ENCODE measurements at regions not wholly inside any gene's neighbourhood (a gene's known extent, or its start where the extent isn't known, plus 50 kb on each side); places are given as distances from the start of the nearest gene placed in this dataset.
"Not testable (repeated sequence)": the region's sequence is repeated elsewhere in the genome, so short reads cannot be mapped to it uniquely, and the experiment has no call there.

DNA sequence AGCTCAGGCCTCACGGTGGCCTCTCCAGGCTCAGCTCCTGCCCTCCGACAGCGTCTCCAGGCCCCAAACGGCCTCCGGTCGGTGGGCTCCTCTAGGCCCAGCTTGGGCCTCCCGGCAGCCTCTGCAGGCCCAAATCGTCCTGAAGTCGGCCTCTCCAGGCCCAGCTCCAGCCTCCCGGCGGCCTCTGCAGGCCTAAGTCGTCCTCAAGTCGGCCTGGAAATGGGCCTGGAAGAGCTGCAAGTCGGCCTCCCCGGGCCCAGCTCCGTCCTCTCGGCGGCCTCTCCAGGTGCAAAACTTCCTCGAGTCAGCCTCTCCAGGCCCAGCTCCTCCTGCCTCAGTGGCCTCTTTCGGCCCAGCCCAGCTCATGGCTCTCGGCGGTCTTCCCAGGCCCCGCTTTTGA, 156.2 kb upstream of the CDK13 start:
- H3K27me3 Mint-ChIP-seq (ENCODE audit: insufficient read depth); H3K9ac ChIP-seq (ENCODE audit: extremely low read depth, low read length, poor library complexity, severe bottlenecking); H3K4me1 Mint-ChIP-seq; H3K27ac Mint-ChIP-seq; H3K36me3 ChIP-seq (ENCODE audit: control insufficient read depth, insufficient read depth, low read length); H3K9me3 ChIP-seq (ENCODE audit: control insufficient read depth, low read length); H3K4me3 ChIP-seq (ENCODE audit: low read length); H3K9me3 Mint-ChIP-seq; DNase-seq; H3K4me1 ChIP-seq (ENCODE audit: control insufficient read depth, insufficient read depth, low read length); H3K27me3 ChIP-seq (ENCODE audit: control insufficient read depth, insufficient read depth, low read length, poor library complexity, severe bottlenecking); H3K4me3 Mint-ChIP-seq; H3K27ac ChIP-seq (ENCODE audit: low read depth, low read length): not testable (repeated sequence)
- WGBS, 2 experiments (ENCODE audit: insufficient coverage in 1 of 2, insufficient read length in 1 of 2) = 91 to 100% methylated on average over 2 to 21 of the region's 23 CpGs
- H3K36me3 Mint-ChIP-seq (ENCODE audit: low read depth) = peaks cover 15% of the 10 kb centered on the region

DNA sequence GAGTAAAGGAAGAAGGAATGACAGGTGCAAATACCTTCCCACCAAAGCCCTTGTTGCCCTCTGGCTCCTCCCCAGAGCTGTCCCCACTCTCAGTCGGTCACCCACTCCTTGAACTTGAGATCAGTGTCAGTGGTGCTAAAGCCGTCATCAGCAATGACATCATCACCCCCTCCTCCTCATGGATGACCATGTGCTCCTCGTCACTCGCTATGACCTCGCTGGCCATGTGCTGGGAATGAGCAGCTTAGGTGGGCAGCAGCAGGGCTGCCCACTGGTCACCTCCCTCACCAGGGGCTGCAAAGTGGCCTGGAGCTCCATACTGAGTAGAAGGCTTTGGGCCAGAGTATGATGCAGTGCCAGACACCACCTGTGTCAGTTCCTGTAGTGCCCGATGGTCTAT, 153.1 kb upstream of the CDK13 start:
- not testable (repeated sequence) for H3K9me3 ChIP-seq (ENCODE audit: control insufficient read depth, low read length); H3K36me3 Mint-ChIP-seq (ENCODE audit: low read depth); H3K27ac Mint-ChIP-seq; H3K4me1 Mint-ChIP-seq; H3K27me3 Mint-ChIP-seq (ENCODE audit: insufficient read depth); H3K27ac ChIP-seq (ENCODE audit: low read depth, low read length); H3K4me3 Mint-ChIP-seq; H3K9ac ChIP-seq (ENCODE audit: extremely low read depth, low read length, poor library complexity, severe bottlenecking); H3K4me1 ChIP-seq (ENCODE audit: control insufficient read depth, insufficient read depth, low read length); H3K9me3 Mint-ChIP-seq; H3K27me3 ChIP-seq (ENCODE audit: control insufficient read depth, insufficient read depth, low read length, poor library complexity, severe bottlenecking); H3K4me3 ChIP-seq (ENCODE audit: low read length); DNase-seq; H3K36me3 ChIP-seq (ENCODE audit: control insufficient read depth, insufficient read depth, low read length)
- WGBS, 2 experiments (ENCODE audit: insufficient coverage in 1 of 2, insufficient read length in 1 of 2) = 95 to 100% methylated on average over 2 to 4 of the region's 6 CpGs

DNA sequence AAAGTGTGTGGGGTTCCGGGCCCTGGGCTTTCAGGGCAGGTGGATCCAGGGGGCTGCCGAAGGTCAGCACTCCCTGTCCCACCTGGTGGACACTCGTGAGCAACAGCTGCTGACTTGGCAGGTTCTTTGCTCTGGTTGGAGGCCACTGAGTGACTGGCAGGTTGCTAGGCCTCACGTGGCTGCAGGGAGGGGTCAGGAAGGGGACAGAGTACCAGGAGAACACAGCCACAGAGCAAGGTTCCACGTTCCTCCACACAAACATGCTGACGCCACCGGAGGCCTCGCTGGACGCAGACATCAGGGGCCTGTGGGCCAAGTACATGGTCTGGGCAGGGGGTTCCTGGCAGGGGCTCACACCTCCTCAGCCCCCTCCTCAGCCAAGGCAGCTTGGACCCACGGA, 152.0 kb upstream of the CDK13 start:
- H3K27me3 Mint-ChIP-seq (ENCODE audit: insufficient read depth); H3K4me3 Mint-ChIP-seq; H3K9me3 Mint-ChIP-seq; H3K27ac Mint-ChIP-seq; H3K9ac ChIP-seq (ENCODE audit: extremely low read depth, low read length, poor library complexity, severe bottlenecking); DNase-seq; H3K4me3 ChIP-seq (ENCODE audit: low read length); H3K4me1 ChIP-seq (ENCODE audit: control insufficient read depth, insufficient read depth, low read length); H3K27me3 ChIP-seq (ENCODE audit: control insufficient read depth, insufficient read depth, low read length, poor library complexity, severe bottlenecking); H3K36me3 Mint-ChIP-seq (ENCODE audit: low read depth); H3K27ac ChIP-seq (ENCODE audit: low read depth, low read length); H3K4me1 Mint-ChIP-seq; H3K36me3 ChIP-seq (ENCODE audit: control insufficient read depth, insufficient read depth, low read length); H3K9me3 ChIP-seq (ENCODE audit: control insufficient read depth, low read length): not testable (repeated sequence)
- WGBS, 2 experiments (ENCODE audit: insufficient coverage in 1 of 2, insufficient read length in 1 of 2) = 86 to 100% methylated on average over 1 to 9 of the region's 10 CpGs
- TF ChIP-seq, protein P1, sequence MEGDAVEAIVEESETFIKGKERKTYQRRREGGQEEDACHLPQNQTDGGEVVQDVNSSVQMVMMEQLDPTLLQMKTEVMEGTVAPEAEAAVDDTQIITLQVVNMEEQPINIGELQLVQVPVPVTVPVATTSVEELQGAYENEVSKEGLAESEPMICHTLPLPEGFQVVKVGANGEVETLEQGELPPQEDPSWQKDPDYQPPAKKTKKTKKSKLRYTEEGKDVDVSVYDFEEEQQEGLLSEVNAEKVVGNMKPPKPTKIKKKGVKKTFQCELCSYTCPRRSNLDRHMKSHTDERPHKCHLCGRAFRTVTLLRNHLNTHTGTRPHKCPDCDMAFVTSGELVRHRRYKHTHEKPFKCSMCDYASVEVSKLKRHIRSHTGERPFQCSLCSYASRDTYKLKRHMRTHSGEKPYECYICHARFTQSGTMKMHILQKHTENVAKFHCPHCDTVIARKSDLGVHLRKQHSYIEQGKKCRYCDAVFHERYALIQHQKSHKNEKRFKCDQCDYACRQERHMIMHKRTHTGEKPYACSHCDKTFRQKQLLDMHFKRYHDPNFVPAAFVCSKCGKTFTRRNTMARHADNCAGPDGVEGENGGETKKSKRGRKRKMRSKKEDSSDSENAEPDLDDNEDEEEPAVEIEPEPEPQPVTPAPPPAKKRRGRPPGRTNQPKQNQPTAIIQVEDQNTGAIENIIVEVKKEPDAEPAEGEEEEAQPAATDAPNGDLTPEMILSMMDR (conservative IDR thresholded peaks at IDR 0.05) = peak; percentile 34

DNA sequence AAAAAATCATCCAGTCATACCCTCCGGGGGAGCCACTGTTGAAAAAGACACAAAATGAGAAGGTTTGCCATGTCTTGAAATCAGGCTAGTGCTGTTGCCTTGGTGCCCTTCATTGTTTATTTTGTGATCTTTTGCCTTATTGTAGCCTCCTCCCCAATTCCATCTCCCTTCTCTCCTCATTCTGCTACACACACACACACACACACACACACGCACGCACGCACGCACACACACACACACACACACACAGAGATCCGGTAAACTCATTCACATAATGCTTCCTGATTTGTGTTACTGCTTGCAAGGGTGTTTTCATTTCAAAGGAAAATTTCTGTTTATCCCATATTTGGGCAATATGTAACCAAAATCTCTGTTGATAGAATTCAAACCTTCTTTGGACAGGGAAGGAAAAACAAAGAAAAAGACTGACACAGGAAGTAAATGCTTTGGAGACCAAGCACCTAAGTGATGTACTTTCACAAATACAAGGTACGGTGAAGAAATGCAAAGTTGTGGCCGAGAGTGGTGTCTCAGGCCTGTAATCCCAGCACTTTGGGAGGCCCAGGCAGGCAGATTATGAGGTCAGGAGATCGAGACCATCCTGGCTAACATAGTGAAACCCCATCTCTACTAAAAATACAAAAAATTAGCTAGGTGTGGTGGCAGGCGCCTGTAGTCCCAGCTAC, 141.1 kb upstream of the CDK13 start:
- no peak for DNase-seq
- H3K27me3 Mint-ChIP-seq (ENCODE audit: insufficient read depth) = peaks cover 11% of the 10 kb centered on the region
- H3K36me3 ChIP-seq (ENCODE audit: control insufficient read depth, insufficient read depth, low read length) = no peaks in the 10 kb centered on the region

More for the DNA sequence above, 141.1 kb upstream of the CDK13 start:
- Histone ChIP-seq H3K27me3 (ENCODE audit: control insufficient read depth, insufficient read depth, low read length, poor library complexity, severe bottlenecking) (no peaks in the 10 kb centered on the region), H3K4me3 (ENCODE audit: low read length) (no peak overlapping the region), H3K27ac (ENCODE audit: low read depth, low read length) (no peak overlapping the region), H3K4me1 (ENCODE audit: control insufficient read depth, insufficient read depth, low read length) (no peaks in the 10 kb centered on the region), H3K9ac (ENCODE audit: extremely low read depth, low read length, poor library complexity, severe bottlenecking) (no peak overlapping the region), H3K9me3 (ENCODE audit: control insufficient read depth, low read length) (no peaks in the 10 kb centered on the region)
- Mint-ChIP-seq H3K9me3 (no peaks in the 10 kb centered on the region), H3K4me1 (no peaks in the 10 kb centered on the region), H3K36me3 (ENCODE audit: low read depth) (no peaks in the 10 kb centered on the region), H3K4me3 (no peak overlapping the region), H3K27ac (no peak overlapping the region)
- TF ChIP-seq, protein P1 (conservative IDR thresholded peaks at IDR 0.05) = no peak
- 72 to 90% methylated on average over 2 to 10 of the region's 10 CpGs for WGBS, 2 experiments (ENCODE audit: insufficient coverage in 1 of 2, insufficient read length in 1 of 2)

Measured in endodermal cell (in vitro differentiated cells).